ENCODE measurements at regions not wholly inside any gene's neighbourhood (a gene's known extent, or its start where the extent isn't known, plus 50 kb on each side); places are given as distances from the start of the nearest gene placed in this dataset.
"Not testable (repeated sequence)": the region's sequence is repeated elsewhere in the genome, so short reads cannot be mapped to it uniquely, and the experiment has no call there.

DNA sequence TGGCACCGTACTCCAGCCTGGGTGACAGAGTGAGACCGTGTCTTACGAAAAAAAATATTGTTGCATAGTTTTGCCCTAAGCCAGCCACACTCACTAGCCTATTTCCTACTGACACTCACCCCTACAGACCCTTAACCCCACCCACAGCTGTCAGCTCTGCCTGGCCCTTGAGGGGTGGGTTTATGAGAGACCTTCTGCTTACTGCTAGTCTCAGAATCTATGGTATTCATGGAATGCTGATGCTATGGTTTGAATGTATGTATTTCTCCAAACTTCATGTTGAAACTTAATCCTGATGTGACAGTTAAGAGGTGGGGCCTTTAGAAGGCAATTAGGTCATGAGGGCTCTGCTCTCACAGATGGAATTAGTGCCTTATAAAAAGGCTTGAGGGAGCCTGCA lies 79.2 kb upstream of the LRCH1 start:
- H3K36me3 ChIP-seq (ENCODE audit: insufficient read depth, low read length) = no peaks in the 10 kb centered on the region
- no peak overlapping the region for H3K4me2 ChIP-seq (ENCODE audit: insufficient read depth, low read length)
- no peak for DNase-seq
- ATAC-seq (ENCODE audit: insufficient read depth, low read depth) = no peak
- no peak overlapping the region for H3K9ac ChIP-seq (ENCODE audit: low read depth, low read length)
- H3K9me3 ChIP-seq (ENCODE audit: insufficient read depth, low read length, severe bottlenecking) = no peaks in the 10 kb centered on the region
- no peaks in the 10 kb centered on the region for H3K27me3 ChIP-seq (ENCODE audit: insufficient read depth, low read length, poor library complexity)
- no peaks in the 10 kb centered on the region for H3K79me2 ChIP-seq (ENCODE audit: insufficient read depth, low read length)
- H2AFZ ChIP-seq (ENCODE audit: low read depth, low read length) = no peak overlapping the region; the same call in 1 of the 2 replicates
- no peak overlapping the region for H3K4me3 ChIP-seq (ENCODE audit: low read depth in 1 of 2, low read length in 2 of 2)
- no peaks in the 10 kb centered on the region for H4K20me1 ChIP-seq (ENCODE audit: insufficient read depth, low read length)
- no peak for TF ChIP-seq EZH2 (IDR thresholded peaks at IDR 0.05; ENCODE audit: borderline replicate concordance, low read depth, low read length, severe bottlenecking)
- TF ChIP-seq, protein P1, sequence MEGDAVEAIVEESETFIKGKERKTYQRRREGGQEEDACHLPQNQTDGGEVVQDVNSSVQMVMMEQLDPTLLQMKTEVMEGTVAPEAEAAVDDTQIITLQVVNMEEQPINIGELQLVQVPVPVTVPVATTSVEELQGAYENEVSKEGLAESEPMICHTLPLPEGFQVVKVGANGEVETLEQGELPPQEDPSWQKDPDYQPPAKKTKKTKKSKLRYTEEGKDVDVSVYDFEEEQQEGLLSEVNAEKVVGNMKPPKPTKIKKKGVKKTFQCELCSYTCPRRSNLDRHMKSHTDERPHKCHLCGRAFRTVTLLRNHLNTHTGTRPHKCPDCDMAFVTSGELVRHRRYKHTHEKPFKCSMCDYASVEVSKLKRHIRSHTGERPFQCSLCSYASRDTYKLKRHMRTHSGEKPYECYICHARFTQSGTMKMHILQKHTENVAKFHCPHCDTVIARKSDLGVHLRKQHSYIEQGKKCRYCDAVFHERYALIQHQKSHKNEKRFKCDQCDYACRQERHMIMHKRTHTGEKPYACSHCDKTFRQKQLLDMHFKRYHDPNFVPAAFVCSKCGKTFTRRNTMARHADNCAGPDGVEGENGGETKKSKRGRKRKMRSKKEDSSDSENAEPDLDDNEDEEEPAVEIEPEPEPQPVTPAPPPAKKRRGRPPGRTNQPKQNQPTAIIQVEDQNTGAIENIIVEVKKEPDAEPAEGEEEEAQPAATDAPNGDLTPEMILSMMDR (IDR thresholded peaks at IDR 0.05; ENCODE audit: borderline replicate concordance, extremely low read depth, low read length, poor library complexity, severe bottlenecking) = no peak
- no peak overlapping the region for H3K27ac ChIP-seq (ENCODE audit: low read length)
- no peaks in the 10 kb centered on the region for H3K4me1 ChIP-seq (ENCODE audit: insufficient read depth, low read length)

DNA sequence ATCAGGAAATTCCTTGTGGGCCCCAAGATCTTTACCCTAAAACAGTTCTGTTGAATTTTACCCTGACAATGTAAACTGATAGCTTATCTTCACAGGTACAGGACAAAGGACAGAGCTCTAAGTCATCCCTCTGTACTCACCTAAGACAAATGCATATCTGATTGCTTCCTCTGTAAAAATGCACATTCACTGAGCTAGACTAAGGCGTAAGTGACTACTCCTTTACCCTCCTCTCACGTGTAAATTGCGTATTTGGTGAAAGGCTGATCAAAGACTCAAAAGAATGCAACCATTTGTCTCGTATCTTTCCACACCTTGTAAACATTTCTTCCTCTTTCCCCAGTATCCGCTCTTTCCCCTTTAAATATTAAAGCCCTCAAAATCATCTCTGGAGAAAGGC lies 80.6 kb upstream of the LRCH1 start:
- Histone ChIP-seq H3K79me2 (ENCODE audit: insufficient read depth, low read length) (no peaks in the 10 kb centered on the region), H4K20me1 (ENCODE audit: insufficient read depth, low read length) (no peaks in the 10 kb centered on the region), H3K36me3 (ENCODE audit: insufficient read depth, low read length) (no peaks in the 10 kb centered on the region), H3K4me2 (ENCODE audit: insufficient read depth, low read length) (no peak overlapping the region), H2AFZ (ENCODE audit: low read depth, low read length) (no peak overlapping the region), H3K9ac (ENCODE audit: low read depth, low read length) (no peak overlapping the region), H3K27ac (ENCODE audit: low read length) (no peak overlapping the region), H3K4me1 (ENCODE audit: insufficient read depth, low read length) (no peaks in the 10 kb centered on the region), H3K27me3 (ENCODE audit: insufficient read depth, low read length, poor library complexity) (no peaks in the 10 kb centered on the region), H3K9me3 (ENCODE audit: insufficient read depth, low read length, severe bottlenecking) (no peaks in the 10 kb centered on the region), H3K4me3 (ENCODE audit: low read depth in 1 of 2, low read length in 2 of 2) (no peak overlapping the region)
- TF ChIP-seq, protein P1 (IDR thresholded peaks at IDR 0.05; ENCODE audit: borderline replicate concordance, extremely low read depth, low read length, poor library complexity, severe bottlenecking) = no peak
- TF ChIP-seq EZH2 (IDR thresholded peaks at IDR 0.05; ENCODE audit: borderline replicate concordance, low read depth, low read length, severe bottlenecking) = no peak
- ATAC-seq (ENCODE audit: insufficient read depth, low read depth) (no peak), DNase-seq (no peak)

DNA sequence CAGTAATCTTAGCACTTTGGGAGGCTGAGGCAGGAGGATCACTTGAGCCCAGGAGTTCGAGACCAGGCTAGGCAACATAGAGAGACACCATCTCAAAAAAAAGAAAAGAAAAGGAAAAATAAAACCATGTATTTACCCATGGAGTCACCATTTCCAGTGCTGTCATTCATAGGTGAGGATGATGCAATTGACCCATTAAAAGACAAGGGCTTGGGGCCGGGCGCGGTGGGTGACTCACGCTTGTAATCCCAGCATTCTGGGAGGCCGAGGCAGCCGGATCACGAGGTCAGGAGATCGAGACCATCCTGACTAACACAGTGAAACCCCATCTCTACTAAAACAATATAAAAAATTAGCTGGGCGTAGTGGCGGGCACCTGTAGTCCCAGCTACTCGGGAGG lies 82.6 kb upstream of the RUBCNL start:
- not testable (repeated sequence) for DNase-seq; H2AFZ ChIP-seq (ENCODE audit: low read depth, low read length); H3K4me2 ChIP-seq (ENCODE audit: insufficient read depth, low read length); H3K9me3 ChIP-seq (ENCODE audit: insufficient read depth, low read length, severe bottlenecking); H3K36me3 ChIP-seq (ENCODE audit: insufficient read depth, low read length); H3K9ac ChIP-seq (ENCODE audit: low read depth, low read length); H3K4me3 ChIP-seq (ENCODE audit: low read depth in 1 of 2, low read length in 2 of 2); H3K27ac ChIP-seq (ENCODE audit: low read length); H3K79me2 ChIP-seq (ENCODE audit: insufficient read depth, low read length); H3K27me3 ChIP-seq (ENCODE audit: insufficient read depth, low read length, poor library complexity); H3K4me1 ChIP-seq (ENCODE audit: insufficient read depth, low read length); ATAC-seq (ENCODE audit: insufficient read depth, low read depth); H4K20me1 ChIP-seq (ENCODE audit: insufficient read depth, low read length)

DNA sequence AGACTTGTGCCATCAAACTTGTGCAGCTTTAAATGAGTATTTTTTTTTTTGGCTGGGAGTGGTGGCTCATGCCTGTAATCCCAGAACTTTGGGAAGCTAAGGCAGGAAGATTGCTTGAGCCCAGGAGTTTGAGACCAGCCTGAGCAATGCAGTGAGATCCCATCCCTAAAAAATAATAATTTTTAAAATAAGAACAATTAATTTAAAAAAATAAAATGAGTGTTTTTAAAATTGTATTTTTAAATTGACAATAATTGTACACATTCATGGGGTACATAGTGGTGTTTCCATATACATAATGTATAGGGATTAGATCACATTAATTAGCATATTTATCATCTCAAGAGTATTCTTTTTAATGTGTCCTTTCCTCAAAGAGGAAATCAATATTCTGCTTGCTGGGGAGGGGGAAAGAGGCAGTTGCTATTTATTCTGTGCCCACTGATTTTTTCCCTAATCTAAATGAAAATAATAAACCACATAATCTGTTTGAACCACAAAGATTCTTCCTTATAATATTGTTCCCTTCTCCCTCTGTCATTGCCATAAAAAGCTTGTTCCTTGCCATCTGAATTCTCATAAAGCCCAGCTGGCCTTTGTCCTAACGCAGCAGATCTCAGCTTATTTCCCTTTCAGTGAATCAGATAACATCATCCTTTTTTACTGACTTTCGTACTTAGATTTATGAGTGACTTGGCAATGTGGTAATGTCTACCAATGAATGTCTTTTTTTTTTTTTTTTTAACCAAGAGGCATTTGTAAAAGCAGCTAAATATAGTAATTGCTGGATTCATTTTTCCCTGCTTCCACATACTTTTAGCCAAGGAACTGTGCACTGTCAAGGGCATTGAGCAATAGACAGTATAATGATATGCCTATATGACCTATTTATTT lies 81.8 kb upstream of the RUBCNL start:
- no peak overlapping the region for H2AFZ ChIP-seq (ENCODE audit: low read depth, low read length)
- no peak for ATAC-seq (ENCODE audit: insufficient read depth, low read depth)
- no peaks in the 10 kb centered on the region for H3K79me2 ChIP-seq (ENCODE audit: insufficient read depth, low read length)
- no peak overlapping the region for H3K27ac ChIP-seq (ENCODE audit: low read length)
- no peaks in the 10 kb centered on the region for H3K36me3 ChIP-seq (ENCODE audit: insufficient read depth, low read length)
- H4K20me1 ChIP-seq (ENCODE audit: insufficient read depth, low read length) = no peaks in the 10 kb centered on the region
- TF ChIP-seq, protein P1 (IDR thresholded peaks at IDR 0.05; ENCODE audit: borderline replicate concordance, extremely low read depth, low read length, poor library complexity, severe bottlenecking) = no peak
- TF ChIP-seq EZH2 (IDR thresholded peaks at IDR 0.05; ENCODE audit: borderline replicate concordance, low read depth, low read length, severe bottlenecking) = no peak
- H3K4me1 ChIP-seq (ENCODE audit: insufficient read depth, low read length) = no peaks in the 10 kb centered on the region
- no peak overlapping the region for H3K4me3 ChIP-seq (ENCODE audit: low read depth in 1 of 2, low read length in 2 of 2)
- no peaks in the 10 kb centered on the region for H3K9me3 ChIP-seq (ENCODE audit: insufficient read depth, low read length, severe bottlenecking)
- DNase-seq = no peak
- H3K27me3 ChIP-seq (ENCODE audit: insufficient read depth, low read length, poor library complexity) = no peaks in the 10 kb centered on the region
- H3K4me2 ChIP-seq (ENCODE audit: insufficient read depth, low read length) = no peak overlapping the region
- no peak overlapping the region for H3K9ac ChIP-seq (ENCODE audit: low read depth, low read length)

DNA sequence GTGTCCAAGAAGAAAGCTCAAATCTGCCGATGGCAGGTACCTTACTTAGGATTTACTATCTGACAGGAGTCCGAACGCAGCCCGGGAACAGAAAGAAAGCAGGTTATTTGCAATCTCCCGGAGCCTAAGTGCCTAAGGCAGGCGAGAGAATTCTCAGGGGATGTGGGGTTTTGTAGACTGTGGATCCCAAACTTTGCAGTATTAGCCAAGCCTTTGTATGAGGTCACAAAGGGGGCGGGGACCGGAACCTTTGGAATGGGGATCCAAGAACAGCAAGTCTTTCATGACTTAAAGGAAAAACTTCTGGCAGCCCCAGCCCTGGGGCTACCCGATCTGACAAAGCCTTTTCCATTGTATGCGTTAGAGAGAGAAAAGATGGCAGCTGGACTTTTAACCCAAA lies 80.6 kb upstream of the RUBCNL start:
- DNase-seq; H3K9ac ChIP-seq (ENCODE audit: low read depth, low read length); H3K36me3 ChIP-seq (ENCODE audit: insufficient read depth, low read length); H3K79me2 ChIP-seq (ENCODE audit: insufficient read depth, low read length); H4K20me1 ChIP-seq (ENCODE audit: insufficient read depth, low read length); H3K27ac ChIP-seq (ENCODE audit: low read length); H2AFZ ChIP-seq (ENCODE audit: low read depth, low read length); H3K4me1 ChIP-seq (ENCODE audit: insufficient read depth, low read length); ATAC-seq (ENCODE audit: insufficient read depth, low read depth); H3K27me3 ChIP-seq (ENCODE audit: insufficient read depth, low read length, poor library complexity); H3K4me3 ChIP-seq (ENCODE audit: low read depth in 1 of 2, low read length in 2 of 2); H3K9me3 ChIP-seq (ENCODE audit: insufficient read depth, low read length, severe bottlenecking); H3K4me2 ChIP-seq (ENCODE audit: insufficient read depth, low read length): not testable (repeated sequence)

DNA sequence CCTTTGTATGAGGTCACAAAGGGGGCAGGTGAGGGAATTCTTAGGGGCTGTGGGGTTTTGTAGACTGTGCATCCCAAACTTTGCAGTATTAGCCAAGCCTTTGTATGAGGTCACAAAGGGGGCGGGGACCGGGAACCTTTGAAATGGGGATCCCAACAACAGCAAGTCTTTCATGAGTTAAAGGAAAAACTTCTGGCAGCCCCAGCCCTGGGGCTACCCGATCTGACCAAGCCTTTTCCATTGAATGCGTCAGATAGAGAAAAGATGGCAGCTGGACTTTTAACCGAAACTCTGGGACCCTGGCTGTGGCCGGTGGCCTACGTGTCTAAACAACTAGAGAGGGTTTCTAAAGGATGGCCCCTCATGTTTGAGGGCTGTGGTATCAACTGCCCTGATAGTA lies 79.0 kb upstream of the RUBCNL start:
- not testable (repeated sequence) for ATAC-seq (ENCODE audit: insufficient read depth, low read depth); H3K4me3 ChIP-seq (ENCODE audit: low read depth in 1 of 2, low read length in 2 of 2)

More for the DNA sequence above, 79.0 kb upstream of the RUBCNL start:
- H3K4me1 ChIP-seq (ENCODE audit: insufficient read depth, low read length); H3K4me2 ChIP-seq (ENCODE audit: insufficient read depth, low read length); DNase-seq; H3K9ac ChIP-seq (ENCODE audit: low read depth, low read length); H3K27me3 ChIP-seq (ENCODE audit: insufficient read depth, low read length, poor library complexity); H4K20me1 ChIP-seq (ENCODE audit: insufficient read depth, low read length); H3K27ac ChIP-seq (ENCODE audit: low read length); H2AFZ ChIP-seq (ENCODE audit: low read depth, low read length); H3K36me3 ChIP-seq (ENCODE audit: insufficient read depth, low read length); H3K9me3 ChIP-seq (ENCODE audit: insufficient read depth, low read length, severe bottlenecking); H3K79me2 ChIP-seq (ENCODE audit: insufficient read depth, low read length): not testable (repeated sequence)

Measured in DND-41 (cell line).